Neural crest cell (in vitro differentiated cells): ENCODE measurements at regions not wholly inside any gene's neighbourhood (a gene's known extent, or its start where the extent isn't known, plus 50 kb on each side); places are given as distances from the start of the nearest gene placed in this dataset.

Source experiments
- DNase-seq: peaks from one replicate; pipeline ENCODE4 v3.0.0; 2021; ENCODE audit warnings: low read depth, mixed read lengths, low spot score
- H3K27ac Mint-ChIP-seq: one replicate; pipeline ENCODE4 v1.8.0; 2021; ENCODE audit warnings: mild to moderate bottlenecking, mixed read lengths; ENCODE audit not compliant: unreplicated experiment
- H3K27me3 Mint-ChIP-seq: 2 replicates; pipeline ENCODE4 v1.8.0; 2021; ENCODE audit warnings: low read depth, mild to moderate bottlenecking, mixed read lengths
- H3K36me3 Mint-ChIP-seq: 2 replicates; pipeline ENCODE4 v1.8.0; 2021; ENCODE audit warnings: low read depth, mild to moderate bottlenecking, mixed read lengths
- H3K4me1 Mint-ChIP-seq: 2 replicates; pipeline ENCODE4 v1.8.0; 2021; ENCODE audit warnings: mixed read lengths
- H3K4me3 Mint-ChIP-seq: one replicate; pipeline ENCODE4 v1.8.0; 2021; ENCODE audit warnings: mild to moderate bottlenecking, mixed read lengths
- H3K9me3 Mint-ChIP-seq: 2 replicates; pipeline ENCODE4 v1.8.0; 2021; ENCODE audit warnings: mixed read lengths
- TF ChIP-seq, protein P1 (sequence below): fragments of 200-600 bp; sonication (generic); conservative IDR thresholded peaks from 2 replicates; pipeline ENCODE4 v1.5.0; 2021; ENCODE audit warnings: antibody characterized with exemption, mild to moderate bottlenecking

DNA sequence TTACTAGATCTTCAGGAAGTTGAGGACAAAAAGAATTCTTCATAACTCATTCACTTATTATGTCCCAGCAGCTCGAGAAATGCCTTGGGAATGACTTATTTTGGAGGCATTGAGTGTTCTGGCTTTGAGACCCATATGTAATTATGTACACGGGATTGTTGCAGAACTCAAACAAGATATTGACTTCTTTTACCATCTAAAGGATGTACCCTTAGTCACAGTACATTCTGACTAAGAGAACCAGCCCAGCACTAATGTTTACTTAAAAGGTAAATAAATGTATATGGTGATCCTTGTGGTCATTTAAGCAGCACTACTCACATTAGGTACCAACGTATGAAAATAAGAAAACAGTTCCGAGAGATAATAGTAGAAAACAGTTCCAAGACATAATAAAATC is 268.9 kb downstream of the ADCYAP1 start:
- Mint-ChIP-seq H3K4me1 (no peaks in the 10 kb centered on the region), H3K27ac (no peak overlapping the region), H3K36me3 (peaks cover 19% of the 10 kb centered on the region), H3K4me3 (no peak overlapping the region), H3K27me3 (no peaks in the 10 kb centered on the region), H3K9me3 (peaks cover 8% of the 10 kb centered on the region)
- no peak for DNase-seq
- TF ChIP-seq, protein P1, sequence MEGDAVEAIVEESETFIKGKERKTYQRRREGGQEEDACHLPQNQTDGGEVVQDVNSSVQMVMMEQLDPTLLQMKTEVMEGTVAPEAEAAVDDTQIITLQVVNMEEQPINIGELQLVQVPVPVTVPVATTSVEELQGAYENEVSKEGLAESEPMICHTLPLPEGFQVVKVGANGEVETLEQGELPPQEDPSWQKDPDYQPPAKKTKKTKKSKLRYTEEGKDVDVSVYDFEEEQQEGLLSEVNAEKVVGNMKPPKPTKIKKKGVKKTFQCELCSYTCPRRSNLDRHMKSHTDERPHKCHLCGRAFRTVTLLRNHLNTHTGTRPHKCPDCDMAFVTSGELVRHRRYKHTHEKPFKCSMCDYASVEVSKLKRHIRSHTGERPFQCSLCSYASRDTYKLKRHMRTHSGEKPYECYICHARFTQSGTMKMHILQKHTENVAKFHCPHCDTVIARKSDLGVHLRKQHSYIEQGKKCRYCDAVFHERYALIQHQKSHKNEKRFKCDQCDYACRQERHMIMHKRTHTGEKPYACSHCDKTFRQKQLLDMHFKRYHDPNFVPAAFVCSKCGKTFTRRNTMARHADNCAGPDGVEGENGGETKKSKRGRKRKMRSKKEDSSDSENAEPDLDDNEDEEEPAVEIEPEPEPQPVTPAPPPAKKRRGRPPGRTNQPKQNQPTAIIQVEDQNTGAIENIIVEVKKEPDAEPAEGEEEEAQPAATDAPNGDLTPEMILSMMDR: no peak

DNA sequence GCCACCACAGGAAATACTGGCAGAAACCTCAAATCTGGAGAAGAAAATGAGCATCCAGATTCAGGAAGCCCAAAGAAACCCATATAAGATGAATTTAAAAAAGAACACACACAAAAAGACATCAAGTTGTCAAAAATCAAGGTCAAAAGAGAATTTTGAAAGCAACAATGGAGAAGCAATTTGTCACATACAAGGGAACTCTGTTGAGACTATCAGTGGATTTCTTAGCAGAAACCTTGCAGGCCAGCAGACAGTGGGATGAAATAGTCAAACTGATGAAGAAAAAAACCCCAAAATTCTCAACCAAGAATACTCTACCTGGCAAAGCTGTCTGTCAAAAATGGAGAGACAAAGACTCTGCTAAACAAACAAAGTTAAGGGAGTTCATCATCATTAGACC is 272.6 kb downstream of the ADCYAP1 start:
- H3K4me1 Mint-ChIP-seq: no peaks in the 10 kb centered on the region
- TF ChIP-seq, protein P1: no peak
- no peak for DNase-seq
- H3K4me3 Mint-ChIP-seq: no peak overlapping the region
- H3K36me3 Mint-ChIP-seq: peaks cover 19% of the 10 kb centered on the region
- no peak overlapping the region for H3K27ac Mint-ChIP-seq
- H3K9me3 Mint-ChIP-seq: peaks cover 14% of the 10 kb centered on the region
- no peaks in the 10 kb centered on the region for H3K27me3 Mint-ChIP-seq

DNA sequence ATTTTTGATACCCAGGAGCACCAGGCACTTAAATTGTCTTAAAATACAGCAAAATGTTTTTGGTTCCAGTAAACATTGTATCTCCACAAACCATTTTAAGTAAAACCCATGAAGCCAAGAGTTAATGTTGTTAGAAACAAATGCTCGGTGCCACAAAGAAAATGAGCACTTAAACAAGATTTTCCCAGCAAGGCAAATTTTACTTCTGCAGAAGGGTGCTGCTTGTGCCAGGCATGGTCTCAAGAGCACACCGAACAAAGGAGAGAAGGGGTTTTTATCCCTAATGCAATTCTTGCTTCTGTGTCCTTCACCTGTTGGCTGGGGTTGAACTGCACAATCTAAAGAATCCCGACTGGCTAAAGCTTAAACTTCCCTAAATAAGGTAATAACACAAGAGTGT is 286.7 kb downstream of the ADCYAP1 start:
- H3K9me3 Mint-ChIP-seq: peaks cover 12% of the 10 kb centered on the region
- no peaks in the 10 kb centered on the region for H3K27me3 Mint-ChIP-seq
- TF ChIP-seq, protein P1: no peak
- no peak overlapping the region for H3K4me3 Mint-ChIP-seq
- peaks cover 7% of the 10 kb centered on the region for H3K36me3 Mint-ChIP-seq
- no peak for DNase-seq
- no peak overlapping the region for H3K27ac Mint-ChIP-seq
- no peaks in the 10 kb centered on the region for H3K4me1 Mint-ChIP-seq

DNA sequence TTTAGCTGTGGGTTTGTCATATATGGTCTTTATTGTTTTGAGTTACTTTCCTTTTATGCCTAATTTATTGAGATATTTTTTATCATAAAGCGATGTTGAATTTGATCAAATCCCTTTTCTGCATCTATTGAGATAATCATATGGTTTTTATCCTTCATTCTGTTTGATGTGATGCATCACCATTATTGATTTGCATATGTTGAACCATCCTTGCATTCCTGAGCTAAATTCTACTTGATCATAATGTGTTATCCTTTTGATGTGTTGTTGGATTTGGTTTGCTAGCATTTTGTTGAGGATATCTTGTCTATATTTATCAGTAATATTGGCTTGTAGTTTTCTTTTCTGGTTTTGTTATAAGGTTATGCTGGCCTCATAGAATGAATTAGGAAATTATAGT is 308.5 kb downstream of the ADCYAP1 start:
- H3K36me3 Mint-ChIP-seq: peaks cover 35% of the 10 kb centered on the region
- peaks cover 24% of the 10 kb centered on the region for H3K9me3 Mint-ChIP-seq
- no peaks in the 10 kb centered on the region for H3K27me3 Mint-ChIP-seq
- H3K4me1 Mint-ChIP-seq: no peaks in the 10 kb centered on the region
- TF ChIP-seq, protein P1: no peak
- H3K27ac Mint-ChIP-seq: no peak overlapping the region
- DNase-seq: no peak
- no peak overlapping the region for H3K4me3 Mint-ChIP-seq

DNA sequence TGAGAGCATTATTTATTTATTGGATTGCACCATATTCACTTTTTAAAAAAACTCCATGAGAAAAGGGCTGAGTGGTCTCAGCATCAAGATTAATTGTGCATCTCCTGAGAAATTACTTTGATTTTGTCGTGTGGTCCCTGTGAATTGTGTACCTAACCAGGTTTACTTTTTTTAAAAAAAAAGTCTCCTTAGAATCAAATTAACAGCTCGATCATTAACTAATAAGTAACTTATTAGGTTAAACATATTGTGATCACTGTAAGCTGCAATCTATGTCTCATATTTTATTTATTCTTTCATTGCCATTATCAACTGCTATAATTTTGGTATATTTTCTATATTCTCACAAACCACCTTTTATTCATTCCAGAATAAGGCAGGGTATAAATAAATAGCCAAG is 318.2 kb downstream of the ADCYAP1 start:
- no peak overlapping the region for H3K4me3 Mint-ChIP-seq
- H3K27me3 Mint-ChIP-seq: no peaks in the 10 kb centered on the region
- no peaks in the 10 kb centered on the region for H3K9me3 Mint-ChIP-seq
- H3K27ac Mint-ChIP-seq: no peak overlapping the region
- H3K4me1 Mint-ChIP-seq: no peaks in the 10 kb centered on the region
- TF ChIP-seq, protein P1: no peak
- H3K36me3 Mint-ChIP-seq: no peaks in the 10 kb centered on the region
- DNase-seq: no peak

DNA sequence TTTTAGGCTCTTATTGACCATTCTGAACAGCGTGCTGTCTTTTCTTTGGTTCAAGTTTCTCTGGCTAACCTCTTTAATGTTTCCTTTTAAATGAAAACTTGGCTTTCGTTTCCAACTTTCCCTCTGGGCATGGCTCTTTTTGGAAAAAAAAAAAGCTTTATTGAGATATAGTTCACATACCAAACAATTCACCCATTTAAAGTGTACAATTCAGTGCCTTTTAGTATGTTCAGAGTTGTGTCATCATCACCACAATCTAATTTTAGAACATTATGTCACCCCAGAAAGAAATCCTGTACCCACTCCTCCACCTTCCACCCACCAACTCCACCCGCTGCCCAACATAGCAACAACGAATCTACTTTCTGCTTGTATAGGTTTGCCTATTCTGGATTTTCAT is 322.4 kb downstream of the ADCYAP1 start:
- Mint-ChIP-seq H3K4me1 (no peaks in the 10 kb centered on the region), H3K27ac (no peak overlapping the region), H3K9me3 (peaks cover 12% of the 10 kb centered on the region), H3K36me3 (peaks cover 14% of the 10 kb centered on the region), H3K4me3 (no peak overlapping the region), H3K27me3 (no peaks in the 10 kb centered on the region)
- DNase-seq: no peak
- TF ChIP-seq, protein P1: no peak
